ENCODE measurements at regions not wholly inside any gene's neighbourhood (a gene's known extent, or its start where the extent isn't known, plus 50 kb on each side); places are given as distances from the start of the nearest gene placed in this dataset.

DNA sequence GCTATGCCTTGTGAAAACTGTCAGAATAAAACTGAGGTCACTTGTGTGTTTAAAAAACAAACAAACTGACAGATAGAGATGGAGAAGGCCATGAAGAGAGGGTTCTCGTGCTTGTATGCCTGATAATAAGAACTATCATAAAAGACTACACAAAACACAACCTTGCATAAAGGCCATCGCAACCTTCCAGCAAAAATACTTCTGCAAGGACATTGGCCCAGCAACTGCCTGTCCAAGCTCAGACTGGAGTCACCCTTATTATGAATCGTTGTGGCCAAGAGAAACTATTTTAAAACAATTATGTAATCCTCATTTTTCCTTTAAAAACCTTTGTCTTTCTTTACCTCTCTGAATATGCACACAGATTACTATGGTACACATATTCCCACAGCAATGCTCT, 93.0 kb upstream of the SMLR1 start:
- POLR2A ChIA-PET = no interaction called here

GRCh38 chr6:130740308-130740707, 86.9 kb upstream of the SMLR1 start:
- ChIA-PET CTCF (no interaction called here), POLR2A (no interaction called here)
- H3K4me3 Mint-ChIP-seq = no peak overlapping the region
- H3K27ac Mint-ChIP-seq = no peak overlapping the region
- H3K36me3 Mint-ChIP-seq = no peaks in the 10 kb centered on the region
- no peaks in the 10 kb centered on the region for H3K9me3 Mint-ChIP-seq
- peaks cover 5% of the 10 kb centered on the region for H3K27me3 Mint-ChIP-seq
- intact Hi-C loops (cut with micrococcal nuclease) = no loop called here
- no peak for DNase-seq
- no peaks in the 10 kb centered on the region for H3K4me1 Mint-ChIP-seq (ENCODE audit: low read depth)

More for the DNA sequence above, 93.0 kb upstream of the SMLR1 start:
- Mint-ChIP-seq H3K9me3 (no peaks in the 10 kb centered on the region), H3K27me3 (no peaks in the 10 kb centered on the region), H3K27ac (no peak overlapping the region), H3K4me3 (no peak overlapping the region), H3K4me1 (ENCODE audit: low read depth) (no peaks in the 10 kb centered on the region), H3K36me3 (no peaks in the 10 kb centered on the region)
- CTCF ChIA-PET = no interaction called here
- no peak for DNase-seq
- intact Hi-C loops (cut with micrococcal nuclease) = no loop called here

DNA sequence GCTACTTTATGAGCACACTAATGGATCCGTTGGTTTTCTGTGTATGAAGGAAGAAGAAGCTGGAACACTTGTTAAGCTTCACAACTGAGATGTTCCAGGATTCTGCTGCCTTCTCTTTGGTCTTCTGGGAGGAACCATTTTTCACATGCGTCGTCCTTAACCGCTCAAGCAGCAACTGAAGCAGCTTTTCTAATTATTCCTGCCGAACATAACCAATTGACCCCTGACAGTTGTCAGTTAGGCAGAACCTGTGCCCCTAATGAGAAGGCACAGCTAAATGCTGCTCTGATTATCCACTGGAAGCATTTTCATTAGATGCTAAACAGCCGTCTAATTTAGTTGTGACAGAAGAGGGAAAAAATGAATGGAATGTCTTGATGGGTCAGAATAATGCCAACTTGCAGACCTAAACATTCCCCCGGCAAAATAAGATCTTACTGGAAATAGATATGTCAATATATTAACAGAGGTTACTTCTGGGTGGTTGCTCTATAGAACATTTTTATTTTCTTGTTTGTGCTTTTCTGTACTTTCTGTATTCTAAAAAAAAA, 85.0 kb upstream of the SMLR1 start:
- H3K9me3 Mint-ChIP-seq = no peaks in the 10 kb centered on the region
- CTCF ChIA-PET = interaction anchor here (0.6 to 0.9 kb wide), 4 partner anchors 129 to 1437 kb away, joined by 3 to 4 read pairs (median 4); partner anchors contain the start of gene TMEM200A
- no peaks in the 10 kb centered on the region for H3K4me1 Mint-ChIP-seq (ENCODE audit: low read depth)
- H3K27ac Mint-ChIP-seq = no peak overlapping the region
- peaks cover 5% of the 10 kb centered on the region for H3K27me3 Mint-ChIP-seq
- no peak overlapping the region for H3K4me3 Mint-ChIP-seq
- POLR2A ChIA-PET = no interaction called here
- no peaks in the 10 kb centered on the region for H3K36me3 Mint-ChIP-seq
- intact Hi-C loops (cut with micrococcal nuclease) = no loop called here
- no peak for DNase-seq

GRCh38 chr6:130743175-130743574, 84.0 kb upstream of the SMLR1 start:
- H3K9me3 Mint-ChIP-seq = no peaks in the 10 kb centered on the region
- ChIA-PET POLR2A (no interaction called here), CTCF (interaction anchor here (1.1 kb wide), 1 partner anchor 47 kb away, joined by 4 read pairs; no protein-coding TSS in a partner anchor)
- no peaks in the 10 kb centered on the region for H3K4me1 Mint-ChIP-seq (ENCODE audit: low read depth)
- DNase-seq = no peak
- intact Hi-C loops (cut with micrococcal nuclease) = no loop called here
- H3K27ac Mint-ChIP-seq = no peak overlapping the region
- no peaks in the 10 kb centered on the region for H3K36me3 Mint-ChIP-seq
- peaks cover 5% of the 10 kb centered on the region for H3K27me3 Mint-ChIP-seq
- H3K4me3 Mint-ChIP-seq = no peak overlapping the region

- CTCF ChIA-PET = no interaction called here
- peaks cover 11% of the 10 kb centered on the region for H3K9me3 Mint-ChIP-seq
- POLR2A ChIA-PET = no interaction called here
- H3K27me3 Mint-ChIP-seq = peaks cover 5% of the 10 kb centered on the region
- no peak overlapping the region for H3K27ac Mint-ChIP-seq
- no peaks in the 10 kb centered on the region for H3K4me1 Mint-ChIP-seq (ENCODE audit: low read depth)
- DNase-seq = no peak
- intact Hi-C loops (cut with micrococcal nuclease) = no loop called here
- peaks cover 3% of the 10 kb centered on the region for H3K36me3 Mint-ChIP-seq
- no peak overlapping the region for H3K4me3 Mint-ChIP-seq
Observed at GRCh38 chr6:130744576-130745366, 82.4 kb upstream of the SMLR1 start.

GRCh38 chr6:130748041-130748440, 79.2 kb upstream of the SMLR1 start:
- H3K27me3 Mint-ChIP-seq = no peaks in the 10 kb centered on the region

GRCh38 chr6:130749402-130749801, 77.8 kb upstream of the SMLR1 start:
- intact Hi-C loops (cut with micrococcal nuclease) = no loop called here
- H3K4me3 Mint-ChIP-seq = no peak overlapping the region
- H3K36me3 Mint-ChIP-seq = peaks cover 3% of the 10 kb centered on the region
- DNase-seq = no peak
- H3K27ac Mint-ChIP-seq = no peak overlapping the region
- POLR2A ChIA-PET = no interaction called here
- H3K4me1 Mint-ChIP-seq (ENCODE audit: low read depth) = no peaks in the 10 kb centered on the region
- no peaks in the 10 kb centered on the region for H3K27me3 Mint-ChIP-seq
- CTCF ChIA-PET = no interaction called here
- H3K9me3 Mint-ChIP-seq = peaks cover 14% of the 10 kb centered on the region

More at GRCh38 chr6:130748041-130748440, 79.2 kb upstream of the SMLR1 start:
- ChIA-PET CTCF (no interaction called here), POLR2A (no interaction called here)
- H3K4me3 Mint-ChIP-seq = no peak overlapping the region
- H3K36me3 Mint-ChIP-seq = peaks cover 3% of the 10 kb centered on the region
- H3K4me1 Mint-ChIP-seq (ENCODE audit: low read depth) = no peaks in the 10 kb centered on the region
- H3K9me3 Mint-ChIP-seq = peaks cover 14% of the 10 kb centered on the region
- intact Hi-C loops (cut with micrococcal nuclease) = no loop called here
- H3K27ac Mint-ChIP-seq = no peak overlapping the region
- no peak for DNase-seq

DNA sequence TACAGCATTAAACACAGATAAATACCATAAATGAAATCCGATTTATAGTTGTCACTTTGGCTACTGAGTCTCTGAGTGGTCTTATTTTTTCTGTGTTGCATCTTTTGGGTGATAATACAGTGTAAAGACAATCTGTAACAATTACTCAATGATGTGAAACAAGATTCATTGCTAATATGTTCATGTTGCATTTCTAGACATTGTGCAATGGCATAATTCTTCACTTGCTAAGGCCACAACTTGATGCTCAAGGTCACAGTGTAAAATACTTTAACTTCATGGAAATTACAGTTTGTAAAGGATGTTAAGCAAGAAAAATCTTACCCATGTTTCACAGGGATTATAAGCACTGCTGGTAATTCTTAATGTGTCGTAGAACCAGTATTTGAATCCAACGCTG, 74.9 kb upstream of the SMLR1 start:
- no peak overlapping the region for H3K4me3 Mint-ChIP-seq
- ChIA-PET POLR2A (no interaction called here), CTCF (interaction anchor here (0.7 kb wide), 1 partner anchor 410 kb away, joined by 3 read pairs; no protein-coding TSS in a partner anchor)
- H3K27me3 Mint-ChIP-seq = no peaks in the 10 kb centered on the region
- no peak overlapping the region for H3K27ac Mint-ChIP-seq
- DNase-seq = no peak
- intact Hi-C loops (cut with micrococcal nuclease) = no loop called here
- H3K9me3 Mint-ChIP-seq = peaks cover 14% of the 10 kb centered on the region
- H3K36me3 Mint-ChIP-seq = peaks cover 3% of the 10 kb centered on the region
- H3K4me1 Mint-ChIP-seq (ENCODE audit: low read depth) = no peaks in the 10 kb centered on the region

GRCh38 chr6:130754786-130755367, 72.3 kb upstream of the SMLR1 start:
- no peak overlapping the region for H3K27ac Mint-ChIP-seq
- no peak for DNase-seq
- no peak overlapping the region for H3K4me3 Mint-ChIP-seq
- intact Hi-C loops (cut with micrococcal nuclease) = no loop called here
- H3K36me3 Mint-ChIP-seq = no peaks in the 10 kb centered on the region
- H3K27me3 Mint-ChIP-seq = no peaks in the 10 kb centered on the region
- ChIA-PET POLR2A (no interaction called here), CTCF (no interaction called here)
- peaks cover 4% of the 10 kb centered on the region for H3K4me1 Mint-ChIP-seq (ENCODE audit: low read depth)
- peaks cover 3% of the 10 kb centered on the region for H3K9me3 Mint-ChIP-seq

DNA sequence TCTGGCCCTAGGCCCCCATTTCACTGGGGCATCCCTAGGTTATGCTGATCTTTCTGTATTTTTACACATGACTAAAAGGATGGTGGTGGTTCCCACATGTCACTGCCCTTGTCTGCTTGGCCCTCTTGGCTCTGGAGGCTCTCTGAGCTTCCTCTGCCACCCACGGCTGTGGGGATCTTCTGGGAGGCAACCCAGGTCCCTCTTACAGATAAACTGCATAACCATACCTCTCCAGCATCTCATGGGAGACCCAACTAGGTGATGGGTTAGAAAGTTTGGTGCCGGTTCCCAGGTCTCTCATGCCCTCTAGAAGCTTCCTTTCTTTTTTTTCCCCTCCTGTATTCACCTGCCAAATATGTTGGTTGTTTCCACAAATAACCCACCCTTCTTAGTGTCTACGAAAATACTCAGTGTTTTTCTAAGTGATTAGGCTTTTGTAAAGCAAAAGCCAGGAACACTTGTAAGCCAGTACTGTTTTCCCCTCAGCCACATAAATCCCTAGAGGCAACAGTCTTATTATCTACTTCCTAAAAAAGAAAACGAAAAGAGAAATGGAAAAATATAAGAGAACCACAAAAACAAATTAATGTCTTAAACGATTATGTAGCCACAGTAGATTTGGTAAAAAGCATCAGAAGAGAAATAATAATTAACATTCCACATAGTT, 71.7 kb upstream of the SMLR1 start:
- DNase-seq = no peak
- H3K4me1 Mint-ChIP-seq (ENCODE audit: low read depth) = peaks cover 4% of the 10 kb centered on the region
- no peak overlapping the region for H3K4me3 Mint-ChIP-seq
- CTCF ChIA-PET = no interaction called here
- H3K27me3 Mint-ChIP-seq = no peaks in the 10 kb centered on the region
- no peaks in the 10 kb centered on the region for H3K9me3 Mint-ChIP-seq
- no peaks in the 10 kb centered on the region for H3K36me3 Mint-ChIP-seq
- POLR2A ChIA-PET = no interaction called here
- no peak overlapping the region for H3K27ac Mint-ChIP-seq
- intact Hi-C loops (cut with micrococcal nuclease) = no loop called here

DNA sequence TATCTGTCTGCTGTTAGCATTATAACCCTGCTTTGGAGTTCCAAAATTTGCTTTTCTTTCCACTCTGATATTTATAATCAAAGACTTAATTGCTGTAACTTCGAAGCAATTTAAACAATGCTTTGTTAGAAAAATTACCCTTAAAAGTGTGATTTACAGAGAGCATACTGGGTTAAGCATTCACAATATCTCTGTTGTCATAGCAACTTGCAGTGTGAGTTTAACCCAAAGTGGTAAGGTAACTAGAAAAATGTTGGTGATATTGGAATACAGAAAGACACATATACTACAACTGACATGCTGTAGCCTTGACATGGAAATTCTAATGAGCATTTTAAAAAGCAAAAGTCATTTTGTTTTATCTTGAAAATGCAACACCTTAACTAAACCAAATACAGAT, 70.4 kb upstream of the SMLR1 start:
- no peak overlapping the region for H3K27ac Mint-ChIP-seq
- no peak for DNase-seq
- H3K36me3 Mint-ChIP-seq = no peaks in the 10 kb centered on the region
- ChIA-PET POLR2A (no interaction called here), CTCF (no interaction called here)
- no peaks in the 10 kb centered on the region for H3K9me3 Mint-ChIP-seq
- peaks cover 4% of the 10 kb centered on the region for H3K4me1 Mint-ChIP-seq (ENCODE audit: low read depth)
- no peaks in the 10 kb centered on the region for H3K27me3 Mint-ChIP-seq
- intact Hi-C loops (cut with micrococcal nuclease) = no loop called here
- no peak overlapping the region for H3K4me3 Mint-ChIP-seq

DNA sequence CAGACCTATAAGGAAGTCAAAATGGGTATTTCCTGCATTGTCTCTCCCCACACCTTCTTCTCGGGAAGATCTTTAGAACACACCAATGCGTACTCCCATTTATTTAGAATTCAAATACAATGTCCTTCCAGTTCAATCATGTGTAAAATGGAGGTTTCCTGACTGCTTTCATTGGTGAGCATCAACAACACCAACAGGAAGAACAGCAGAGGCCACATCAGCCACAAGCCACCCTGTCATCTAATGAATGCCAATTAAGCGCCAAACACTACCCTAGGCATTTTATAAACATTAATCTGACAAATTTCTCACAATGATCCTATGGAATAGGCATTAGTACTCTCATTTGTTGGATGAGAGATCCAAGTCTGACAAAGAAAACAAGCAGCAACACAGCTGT, 68.4 kb upstream of the SMLR1 start:
- no peaks in the 10 kb centered on the region for H3K36me3 Mint-ChIP-seq
- ChIA-PET CTCF (interaction anchor here (0.7 to 0.9 kb wide), 2 partner anchors 387 to 393 kb away, joined by 3 read pairs; partner anchors contain the start of gene TMEM200A), POLR2A (no interaction called here)
- peaks cover 4% of the 10 kb centered on the region for H3K4me1 Mint-ChIP-seq (ENCODE audit: low read depth)
- no peak overlapping the region for H3K4me3 Mint-ChIP-seq
- no peak for DNase-seq
- H3K27ac Mint-ChIP-seq = no peak overlapping the region
- H3K27me3 Mint-ChIP-seq = no peaks in the 10 kb centered on the region
- no peaks in the 10 kb centered on the region for H3K9me3 Mint-ChIP-seq
- intact Hi-C loops (cut with micrococcal nuclease) = no loop called here
